Thoracic aorta (tissue), 2 donors: ENCODE measurements at regions not wholly inside any gene's neighbourhood (a gene's known extent, or its start where the extent isn't known, plus 50 kb on each side); places are given as distances from the start of the nearest gene placed in this dataset.
"Not testable (repeated sequence)": the region's sequence is repeated elsewhere in the genome, so short reads cannot be mapped to it uniquely, and the experiment has no call there.

Experiments used
- ATAC-seq: fragments of 150-250 bp; one replicate; pipeline ENCODE4 v1.8.0; 2017; ENCODE audit warnings: low read depth; ENCODE audit not compliant: insufficient number of reproducible peaks, low FRiP score
- DNase-seq: peaks from one replicate; pipeline ENCODE4 v3.0.0-alpha.2; 2020; ENCODE audit warnings: low spot score
- H3K27ac ChIP-seq, 2 donors: fragments of 200-600 bp; sonication (generic); 1 replicate in 1 of 2; 2 replicates in 1 of 2; pipeline ENCODE4 v1.5.1; 2016; ENCODE audit warnings: mild to moderate bottlenecking in 2 of 2, moderate library complexity in 2 of 2
- H3K27me3 ChIP-seq: fragments of 200-600 bp; sonication (generic); replicated peaks from 2 replicates; pipeline ENCODE4 v1.6.0; 2016; ENCODE audit warnings: mild to moderate bottlenecking; ENCODE audit not compliant: insufficient read depth
- H3K36me3 ChIP-seq: fragments of 200-600 bp; sonication (generic); one replicate; pipeline ENCODE4 v1.5.1; 2016
- H3K4me1 ChIP-seq, 2 donors: fragments of 200-600 bp; sonication (generic); 1 replicate in 1 of 2; 2 replicates in 1 of 2; pipeline versions ENCODE4 v1.5.1 to v1.6.0; 2016; ENCODE audit warnings: low read depth in 2 of 2, mild to moderate bottlenecking in 1 of 2; ENCODE audit not compliant: control insufficient read depth in 1 of 2
- H3K4me3 ChIP-seq: fragments of 200-600 bp; sonication (generic); 2 replicates; pipeline ENCODE4 v1.5.1; 2016; ENCODE audit warnings: mild to moderate bottlenecking
- H3K9me3 ChIP-seq: fragments of 200-600 bp; sonication (generic); 2 replicates; pipeline ENCODE4 v1.5.1; 2016
- CTCF ChIP-seq: fragments of 200-600 bp; sonication (generic); IDR thresholded peaks from one replicate; pipeline ENCODE4 v1.5.1; 2019; ENCODE audit warnings: antibody characterized with exemption

GRCh38 chr1:220962031-220962751 lies 82.9 kb downstream of the HLX start:
- ATAC-seq (peak; percentile 48), DNase-seq (no peak)
- Histone ChIP-seq H3K4me3 (no peak overlapping the region), H3K27me3 (no peaks in the 10 kb centered on the region), H3K36me3 (no peaks in the 10 kb centered on the region), H3K9me3 (no peaks in the 10 kb centered on the region), H3K27ac (no peak overlapping the region), H3K4me1 (peaks cover 0 to 8% of the 10 kb centered on the region in 2 donors)
- no peak for TF ChIP-seq CTCF

- no peaks in the 10 kb centered on the region for H3K27me3 ChIP-seq
- peaks cover 0 to 17% of the 10 kb centered on the region in 2 donors for H3K4me1 ChIP-seq
- H3K36me3 ChIP-seq, result no peaks in the 10 kb centered on the region
- TF ChIP-seq CTCF, result no peak
- H3K9me3 ChIP-seq, result no peaks in the 10 kb centered on the region
- no peak overlapping the region for H3K4me3 ChIP-seq
- H3K27ac ChIP-seq, result no peak overlapping the region
- DNase-seq (no peak), ATAC-seq (no peak)
These were observed 86.8 kb downstream of the HLX start for GRCh38 chr1:220966041-220966440.

GRCh38 chr1:220966473-220966872 lies 87.2 kb downstream of the HLX start:
- H3K4me3 ChIP-seq, result no peak overlapping the region
- DNase-seq (no peak), ATAC-seq (no peak)
- no peak for TF ChIP-seq CTCF
- no peaks in the 10 kb centered on the region for H3K27me3 ChIP-seq
- no peaks in the 10 kb centered on the region for H3K36me3 ChIP-seq
- H3K4me1 ChIP-seq, result peaks cover 0 to 17% of the 10 kb centered on the region in 2 donors
- no peak overlapping the region for H3K27ac ChIP-seq
- no peaks in the 10 kb centered on the region for H3K9me3 ChIP-seq

- H3K4me3 ChIP-seq, result no peak overlapping the region
- H3K27ac ChIP-seq, result no peak overlapping the region
- no peaks in the 10 kb centered on the region for H3K36me3 ChIP-seq
- DNase-seq (no peak), ATAC-seq (no peak)
- H3K9me3 ChIP-seq, result no peaks in the 10 kb centered on the region
- H3K27me3 ChIP-seq, result no peaks in the 10 kb centered on the region
- TF ChIP-seq CTCF, result no peak
- peaks cover 0 to 11% of the 10 kb centered on the region in 2 donors for H3K4me1 ChIP-seq
These were observed 87.8 kb downstream of the HLX start for GRCh38 chr1:220966881-220967611.

- ATAC-seq (no peak), DNase-seq (no peak)
- H3K27ac ChIP-seq, result no peak overlapping the region
- H3K4me1 ChIP-seq, result peaks cover 0 to 9% of the 10 kb centered on the region in 2 donors
- no peaks in the 10 kb centered on the region for H3K36me3 ChIP-seq
- no peak overlapping the region for H3K4me3 ChIP-seq
- H3K9me3 ChIP-seq, result no peaks in the 10 kb centered on the region
- TF ChIP-seq CTCF, result no peak
- H3K27me3 ChIP-seq, result no peaks in the 10 kb centered on the region
These were observed 88.7 kb downstream of the HLX start for GRCh38 chr1:220967911-220968310.

GRCh38 chr1:220969281-220969680 lies 90.0 kb downstream of the HLX start:
- not testable (repeated sequence) for H3K4me3 ChIP-seq, H3K9me3 ChIP-seq, H3K36me3 ChIP-seq, ATAC-seq, DNase-seq, H3K27me3 ChIP-seq, H3K4me1 ChIP-seq, H3K27ac ChIP-seq
